ENCODE measurements at regions not wholly inside any gene's neighbourhood (a gene's known extent, or its start where the extent isn't known, plus 50 kb on each side); places are given as distances from the start of the nearest gene placed in this dataset.

GRCh38 chr20:51188941-51189340 is 166.0 kb upstream of the KCNG1 start:
- no peak overlapping the region for H3K4me3 ChIP-seq
- H3K27ac ChIP-seq: no peak overlapping the region
- H3K27me3 ChIP-seq: peaks cover 8% of the 10 kb centered on the region
- intact Hi-C loops (cut with DNase I): no loop called here
- DNase-seq: no peak
- no peaks in the 10 kb centered on the region for H3K9me3 ChIP-seq (replicated peaks in 1 of 3)
- TF ChIP-seq POLR2A (IDR thresholded peaks at IDR 0.05) (no peak), CTCF (IDR thresholded peaks at IDR 0.05) (no peak)
- no peaks in the 10 kb centered on the region for H3K36me3 ChIP-seq (replicated peaks in 1 of 2)
- 69 to 79% (median 75%) methylated on average over 7 to 10 of the region's 10 CpGs for WGBS, 4 donors
- no peaks in the 10 kb centered on the region for H3K4me1 ChIP-seq (replicated peaks in 1 of 2)

GRCh38 chr20:51187261-51187660 is 164.4 kb upstream of the KCNG1 start:
- Histone ChIP-seq H3K4me3 (no peak overlapping the region), H3K27ac (no peak overlapping the region), H3K4me1 (replicated peaks in 1 of 2) (no peaks in the 10 kb centered on the region), H3K9me3 (replicated peaks in 1 of 3) (no peaks in the 10 kb centered on the region), H3K36me3 (replicated peaks in 1 of 2) (no peaks in the 10 kb centered on the region), H3K27me3 (peaks cover 8% of the 10 kb centered on the region)
- DNase-seq: no peak
- intact Hi-C loops (cut with DNase I): no loop called here
- TF ChIP-seq CTCF (IDR thresholded peaks at IDR 0.05): no peak
- no peak for TF ChIP-seq POLR2A (IDR thresholded peaks at IDR 0.05)
- 51 to 61% (median 56%) methylated on average over 9 of the region's 9 CpGs for WGBS, 4 donors

- Histone ChIP-seq H3K27ac (no peak overlapping the region), H3K27me3 (peaks cover 8% of the 10 kb centered on the region), H3K4me3 (no peak overlapping the region), H3K4me1 (replicated peaks in 1 of 2) (no peaks in the 10 kb centered on the region), H3K9me3 (replicated peaks in 1 of 3) (no peaks in the 10 kb centered on the region), H3K36me3 (replicated peaks in 1 of 2) (no peaks in the 10 kb centered on the region)
- DNase-seq: no peak
- WGBS, 4 donors: 71 to 76% (median 75%) methylated on average over 4 of the region's 4 CpGs
- intact Hi-C loops (cut with DNase I): no loop called here
- TF ChIP-seq CTCF (IDR thresholded peaks at IDR 0.05) (no peak), POLR2A (IDR thresholded peaks at IDR 0.05) (no peak)
Measured at GRCh38 chr20:51185861-51186260, 163.0 kb upstream of the KCNG1 start.

- Histone ChIP-seq H3K27ac (no peak overlapping the region), H3K9me3 (replicated peaks in 1 of 3) (no peaks in the 10 kb centered on the region), H3K36me3 (replicated peaks in 1 of 2) (no peaks in the 10 kb centered on the region), H3K27me3 (peaks cover 8% of the 10 kb centered on the region), H3K4me1 (replicated peaks in 1 of 2) (no peaks in the 10 kb centered on the region), H3K4me3 (no peak overlapping the region)
- 81 to 96% (median 93%) methylated on average over 3 of the region's 3 CpGs for WGBS, 4 donors
- no peak for TF ChIP-seq POLR2A (IDR thresholded peaks at IDR 0.05)
- TF ChIP-seq CTCF (IDR thresholded peaks at IDR 0.05): no peak
- DNase-seq: no peak
- intact Hi-C loops (cut with DNase I): no loop called here
Measured at GRCh38 chr20:51185277-51185676, 162.4 kb upstream of the KCNG1 start.

Data from adrenal gland (tissue), 9 donors.